ENCODE measurements at regions not wholly inside any gene's neighbourhood (a gene's known extent, or its start where the extent isn't known, plus 50 kb on each side); places are given as distances from the start of the nearest gene placed in this dataset.
"Not testable (repeated sequence)": the region's sequence is repeated elsewhere in the genome, so short reads cannot be mapped to it uniquely, and the experiment has no call there.

DNA sequence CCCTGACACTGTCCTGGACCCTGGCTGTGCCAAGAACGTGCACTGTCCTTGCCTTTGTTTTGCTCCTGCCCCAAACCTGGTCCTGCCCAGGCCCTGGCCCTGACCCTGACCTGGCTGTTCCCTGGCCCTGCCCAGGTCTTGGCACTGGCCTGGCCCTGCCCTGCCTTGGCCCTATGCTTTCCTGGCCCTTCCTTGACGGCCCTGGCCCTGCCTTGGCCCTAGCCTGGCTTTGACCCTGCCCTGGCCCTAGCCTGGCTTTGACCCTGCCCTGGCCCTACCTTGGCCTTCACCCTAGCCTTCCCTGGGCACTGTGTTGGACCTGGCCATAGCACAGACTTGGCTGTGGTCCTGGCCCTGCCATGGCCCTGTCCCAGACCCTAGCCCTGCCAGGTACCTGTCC is 252.9 kb downstream of the TP53TG3F start:
- DNase-seq: not testable (repeated sequence)

DNA sequence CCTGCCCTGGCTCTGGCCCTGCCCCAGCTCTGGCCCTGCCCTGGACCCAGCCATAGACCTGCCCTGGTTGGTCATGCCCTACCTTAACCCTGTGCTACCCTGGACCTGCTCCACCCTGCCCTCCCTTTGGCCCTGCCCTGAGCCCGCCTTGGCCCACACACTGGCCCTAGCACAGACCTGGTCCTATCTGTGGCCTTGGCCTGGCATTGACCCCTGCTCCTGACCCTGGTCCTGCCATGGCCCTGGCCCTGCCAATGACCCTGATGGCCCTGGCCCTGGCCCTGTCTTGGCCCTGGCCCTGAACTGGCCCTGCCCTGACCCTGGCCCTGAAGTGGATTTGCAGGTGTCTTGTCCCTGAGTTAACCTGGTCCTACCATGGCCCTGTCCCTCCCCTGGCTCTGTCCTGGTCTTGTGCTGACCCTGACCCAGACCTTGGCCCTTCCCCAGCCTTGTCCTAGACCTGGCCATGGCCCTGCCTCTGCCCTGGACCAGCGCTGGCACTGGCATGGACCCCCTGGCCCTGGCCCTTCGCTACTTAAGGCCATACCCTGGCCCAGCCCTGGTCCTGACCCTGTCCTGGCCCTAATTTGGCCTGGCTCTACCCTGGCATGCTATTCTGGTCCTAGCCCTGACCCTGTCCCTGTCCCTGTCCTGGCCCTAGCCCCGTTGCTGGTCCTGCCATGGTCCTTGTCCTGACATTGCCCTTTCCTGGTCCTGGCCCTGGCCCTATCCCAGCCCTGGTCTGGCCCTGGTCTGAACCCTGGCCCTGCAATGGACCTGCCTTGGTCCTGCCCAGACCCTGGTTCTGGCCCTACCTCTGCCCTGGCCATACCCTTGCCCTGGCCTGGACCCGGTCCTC is 253.7 kb downstream of the TP53TG3F start:
- DNase-seq: not testable (repeated sequence)

DNA sequence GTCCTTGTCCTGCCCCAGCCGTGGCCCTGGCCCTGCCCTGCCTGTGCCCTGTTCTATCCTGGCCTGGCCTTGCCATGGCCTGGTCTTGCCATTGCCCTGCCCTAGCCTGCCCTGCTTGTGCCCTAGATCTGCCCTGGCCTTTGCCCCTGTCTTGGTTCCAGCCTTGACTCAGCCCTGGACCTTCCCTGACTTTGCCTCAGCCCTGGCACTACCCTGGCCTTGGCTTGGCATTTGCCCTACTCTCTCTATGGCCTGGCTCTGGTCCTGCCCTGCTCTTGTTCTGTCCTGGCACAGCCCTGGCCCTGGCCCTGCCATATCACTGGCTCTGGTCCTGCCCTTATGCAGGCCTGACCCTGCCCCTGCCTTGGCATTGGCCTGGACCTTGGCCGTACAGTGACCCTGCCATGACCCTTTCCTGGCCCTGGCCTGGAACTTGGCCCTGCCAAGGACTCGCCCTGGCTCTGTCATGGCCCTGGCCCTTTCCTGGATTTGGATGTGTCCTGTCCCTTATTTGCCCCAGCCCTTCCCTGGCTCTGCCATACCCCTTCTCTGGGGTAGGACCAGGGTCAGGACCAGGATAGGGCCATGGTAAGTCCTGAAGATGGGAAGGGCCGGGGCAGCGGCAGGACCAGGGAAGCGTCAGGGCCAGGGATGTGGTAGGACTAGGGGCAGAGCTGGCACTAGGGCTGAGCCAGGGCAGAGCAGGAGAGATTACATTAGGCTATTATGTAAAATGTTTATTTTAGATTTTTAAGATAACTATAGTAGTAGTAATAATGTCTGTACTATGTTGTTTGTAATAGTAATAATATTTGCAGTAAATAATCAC is 254.5 kb downstream of the TP53TG3F start:
- DNase-seq: not testable (repeated sequence)

DNA sequence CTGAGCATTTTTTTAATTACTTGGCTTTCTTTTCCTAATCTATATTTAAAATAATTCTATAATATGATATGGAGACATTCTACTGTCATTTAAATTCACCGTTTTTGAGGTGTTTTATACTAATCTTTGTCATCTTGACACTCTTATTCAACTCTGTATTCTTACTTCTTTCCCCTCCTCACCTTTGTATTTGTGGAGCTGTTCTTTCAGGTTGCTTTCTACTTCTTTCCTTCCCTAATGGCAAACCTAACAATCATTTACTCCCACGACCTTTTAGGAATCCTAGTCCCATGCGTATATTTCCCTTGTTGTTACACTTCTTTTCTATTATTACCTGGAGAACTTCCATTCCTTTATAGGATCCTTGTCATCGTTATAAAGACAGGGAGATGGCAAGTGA is 271.8 kb downstream of the TP53TG3F start:
- DNase-seq: not testable (repeated sequence)

DNA sequence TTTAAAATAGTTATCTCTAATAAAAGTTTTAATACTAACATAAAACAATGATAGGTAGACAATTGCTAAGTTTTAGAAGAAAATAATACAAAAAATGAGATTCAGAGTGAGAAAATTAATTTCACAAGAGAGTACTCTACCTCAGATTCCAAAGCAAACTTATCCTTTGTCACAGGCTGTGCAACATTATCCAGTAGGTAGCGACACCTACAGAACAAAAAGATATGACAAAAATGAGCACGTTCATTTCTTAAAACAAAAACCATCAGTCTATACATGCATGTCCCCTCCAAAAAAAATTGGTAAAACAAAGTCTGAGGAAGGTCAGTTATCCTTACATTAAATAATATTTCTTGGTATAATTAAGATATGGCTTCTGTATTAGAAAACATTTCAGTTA is 275.2 kb downstream of the TP53TG3F start:
- DNase-seq: not testable (repeated sequence)

DNA sequence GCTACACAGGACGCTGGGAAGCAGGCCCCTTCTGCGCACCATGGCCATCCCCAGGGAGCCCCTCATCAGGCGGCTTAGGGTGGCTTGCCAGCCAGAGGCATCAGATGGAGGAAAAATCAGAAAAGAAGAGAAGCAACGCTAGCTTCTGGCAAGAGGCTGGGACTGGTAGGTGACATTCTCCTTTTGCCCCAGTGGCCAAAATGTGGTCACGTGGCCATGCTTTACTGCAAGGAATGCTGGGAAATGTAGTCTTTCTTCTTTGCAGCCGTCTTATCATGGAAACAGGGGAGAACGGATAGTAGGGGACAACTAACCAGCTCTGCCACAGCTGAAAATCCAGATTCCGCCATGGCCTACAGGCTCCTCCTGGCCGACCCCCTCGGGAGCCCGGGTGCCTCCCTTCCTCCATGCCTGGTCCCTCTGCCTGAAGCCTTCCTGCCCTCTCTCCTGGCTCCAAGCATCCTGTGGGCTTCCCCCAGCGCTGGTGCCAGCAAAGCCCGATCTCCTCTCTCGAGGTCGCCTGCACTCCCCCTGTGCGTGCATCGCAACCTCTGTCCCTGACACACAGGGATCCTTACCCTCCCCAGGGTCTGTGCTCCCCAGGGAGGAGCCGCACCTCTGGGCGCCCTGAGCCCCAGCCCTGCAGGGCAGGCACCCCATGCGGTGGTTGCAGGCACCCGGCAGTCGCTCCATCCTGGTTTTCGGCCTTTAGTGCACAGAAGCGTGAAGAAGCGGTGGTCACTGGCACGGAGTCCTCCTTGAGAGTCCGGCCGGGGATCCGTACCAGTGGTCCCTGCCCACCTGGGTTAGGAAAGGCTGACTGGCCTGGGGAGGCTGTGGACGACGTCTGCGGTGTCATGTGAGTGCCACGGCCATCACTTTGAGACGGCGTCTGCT is 307.7 kb downstream of the TP53TG3F start:
- not testable (repeated sequence) for DNase-seq

DNA sequence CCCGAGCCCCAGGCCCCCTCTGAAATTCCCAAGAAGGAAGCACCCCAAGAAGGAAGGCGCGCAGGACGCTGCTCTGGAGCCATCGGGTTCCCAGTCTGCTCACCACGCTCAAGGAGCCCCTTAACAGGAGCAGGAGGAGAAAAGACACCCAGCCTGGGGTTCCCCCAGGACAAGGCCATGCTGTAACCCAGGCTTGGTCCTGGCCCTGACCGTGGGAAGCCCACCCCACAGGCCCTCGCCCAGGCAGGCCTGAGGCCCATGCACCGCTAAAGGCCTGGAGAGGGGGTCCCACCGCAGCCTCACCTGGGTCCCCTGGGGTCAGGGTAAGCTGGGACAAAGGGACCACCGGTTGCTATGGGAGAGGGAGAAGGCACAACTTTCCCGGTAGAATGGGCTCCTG is 309.3 kb downstream of the TP53TG3F start:
- DNase-seq: not testable (repeated sequence)

DNA sequence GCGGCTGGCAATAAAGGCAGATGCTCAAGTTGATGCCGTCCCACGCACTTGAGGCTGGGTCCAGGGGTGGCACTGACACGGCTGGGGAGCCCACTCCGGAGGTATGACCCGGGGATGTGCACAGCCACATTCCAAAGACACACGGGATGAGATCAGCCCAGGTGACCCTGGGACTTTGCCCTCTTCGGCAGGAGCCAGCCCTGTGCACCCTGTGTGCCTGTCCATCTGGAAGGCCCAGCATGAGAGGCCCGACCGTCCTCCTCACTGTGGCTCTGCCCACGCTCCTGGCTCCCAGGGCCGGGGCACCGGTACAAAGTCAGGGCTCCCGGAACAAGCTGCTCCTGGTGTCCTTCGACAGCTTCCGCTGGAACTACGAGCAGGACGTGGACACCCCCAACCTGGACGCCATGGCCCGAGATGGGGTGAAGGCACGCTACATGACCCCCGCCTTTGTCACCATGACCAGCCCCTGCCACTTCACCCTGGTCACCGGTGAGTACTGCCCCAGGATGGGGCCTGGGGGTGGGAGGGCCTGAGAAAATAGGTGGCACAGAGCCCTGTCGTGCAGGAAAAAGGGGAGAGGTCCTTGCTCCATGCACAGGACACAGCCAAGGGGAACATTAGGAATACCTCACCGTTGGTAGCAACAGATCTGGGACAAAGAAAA is 309.9 kb downstream of the TP53TG3F start:
- DNase-seq: not testable (repeated sequence)

DNA sequence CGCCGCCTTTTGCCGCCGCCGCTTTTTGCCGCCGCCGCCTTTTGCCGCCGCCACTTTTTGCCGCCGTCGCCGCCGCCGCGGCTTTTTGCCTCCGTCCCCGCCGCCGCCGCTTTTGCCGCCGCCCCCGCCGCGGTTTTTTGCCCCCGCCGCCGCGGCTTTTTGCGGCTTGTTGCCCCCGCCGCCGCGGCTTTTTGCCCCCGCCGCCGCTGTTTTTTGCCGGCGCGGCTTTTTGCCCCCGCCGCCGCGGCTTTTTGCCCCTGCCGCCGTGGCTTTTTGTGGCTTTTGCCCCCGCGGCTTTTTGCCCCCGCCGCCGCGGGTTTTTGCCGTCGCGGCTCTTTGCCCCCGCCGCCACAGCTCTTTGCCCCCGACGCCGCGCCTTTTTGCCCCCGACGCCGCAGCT is 311.1 kb downstream of the TP53TG3F start:
- DNase-seq: not testable (repeated sequence)

DNA sequence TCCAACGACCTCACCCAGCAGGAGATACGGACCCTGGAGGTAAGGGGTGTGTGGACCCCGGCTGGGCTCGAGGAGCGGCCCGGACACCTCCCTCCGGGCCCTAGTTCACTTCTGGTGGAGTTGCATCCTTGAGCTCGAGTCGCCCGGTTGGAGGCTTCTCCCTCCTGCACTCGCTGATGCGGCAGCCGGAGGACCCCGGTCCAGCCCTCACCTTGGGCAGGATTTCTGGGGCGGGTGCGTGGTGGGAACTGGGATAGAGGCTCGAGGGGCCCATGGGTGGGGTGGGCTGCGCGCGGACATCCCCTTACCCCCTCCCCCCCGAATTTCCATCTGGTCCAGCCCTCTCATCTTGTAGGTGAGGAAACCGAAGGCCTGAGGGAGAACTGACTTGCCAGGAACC is 311.8 kb downstream of the TP53TG3F start:
- DNase-seq: not testable (repeated sequence)

DNA sequence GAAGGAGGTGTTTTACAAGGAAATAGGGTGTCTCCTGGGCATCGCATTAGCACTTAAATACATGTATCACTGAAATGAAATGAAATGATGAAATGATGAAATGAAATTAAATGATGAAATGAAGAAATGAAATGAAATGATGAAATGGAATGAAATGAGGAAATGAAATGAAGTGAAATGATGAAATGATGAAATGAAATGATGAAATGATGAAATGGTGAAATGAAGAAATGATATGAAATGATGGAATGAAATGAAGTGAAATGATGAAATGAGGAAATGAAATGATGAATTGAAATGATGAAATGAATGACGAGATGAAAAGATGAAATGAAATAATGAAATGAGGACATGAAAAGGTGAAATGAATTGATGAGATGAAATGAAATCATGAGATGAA is 314.6 kb downstream of the TP53TG3F start:
- not testable (repeated sequence) for DNase-seq

DNA sequence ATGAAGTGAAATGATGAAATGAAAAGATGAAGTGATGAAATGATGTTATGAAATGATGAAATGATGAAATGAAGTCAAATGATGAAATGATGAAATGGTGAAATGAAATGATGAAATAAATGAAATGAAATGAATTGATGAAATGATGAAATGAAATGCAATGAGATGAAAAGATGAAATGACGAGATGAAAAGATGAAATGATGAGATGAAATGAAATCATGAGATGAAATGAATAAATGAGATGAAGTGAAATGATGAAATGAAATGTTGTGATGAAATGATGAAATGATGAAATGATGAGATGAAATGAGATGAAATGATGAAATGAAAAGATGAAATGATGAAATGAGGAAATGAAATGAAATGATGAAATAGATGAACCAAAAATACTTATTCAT is 315.3 kb downstream of the TP53TG3F start:
- not testable (repeated sequence) for DNase-seq

DNA sequence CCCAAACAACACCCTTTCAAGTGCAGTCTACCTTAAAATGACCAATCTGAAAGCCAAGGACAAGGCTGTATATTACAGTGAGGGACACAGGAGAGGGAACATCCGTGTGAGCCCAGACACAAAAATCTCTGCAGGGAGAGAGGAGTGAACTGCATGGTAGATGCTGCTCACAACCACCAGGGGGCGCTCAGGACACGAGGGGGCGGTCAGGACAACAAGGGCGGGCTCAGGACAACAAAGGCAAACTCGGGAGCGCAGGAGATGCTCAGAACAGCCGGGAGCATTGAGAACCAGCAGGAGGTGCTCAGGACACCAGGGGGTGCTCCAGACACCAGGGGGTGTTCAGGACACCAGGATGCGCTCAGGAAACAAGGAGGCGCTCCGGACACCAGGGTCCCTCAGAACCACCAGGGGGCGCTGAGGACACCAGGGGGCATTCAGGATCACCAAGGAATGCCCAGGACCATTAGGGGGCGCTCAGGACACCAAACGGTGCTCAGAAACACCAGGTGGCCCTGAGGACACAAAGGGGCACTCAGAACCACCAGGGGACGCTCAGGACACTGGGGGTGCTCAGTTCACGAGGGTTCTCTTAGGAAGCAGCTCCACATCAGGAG is 357.0 kb downstream of the TP53TG3F start:
- not testable (repeated sequence) for DNase-seq

DNA sequence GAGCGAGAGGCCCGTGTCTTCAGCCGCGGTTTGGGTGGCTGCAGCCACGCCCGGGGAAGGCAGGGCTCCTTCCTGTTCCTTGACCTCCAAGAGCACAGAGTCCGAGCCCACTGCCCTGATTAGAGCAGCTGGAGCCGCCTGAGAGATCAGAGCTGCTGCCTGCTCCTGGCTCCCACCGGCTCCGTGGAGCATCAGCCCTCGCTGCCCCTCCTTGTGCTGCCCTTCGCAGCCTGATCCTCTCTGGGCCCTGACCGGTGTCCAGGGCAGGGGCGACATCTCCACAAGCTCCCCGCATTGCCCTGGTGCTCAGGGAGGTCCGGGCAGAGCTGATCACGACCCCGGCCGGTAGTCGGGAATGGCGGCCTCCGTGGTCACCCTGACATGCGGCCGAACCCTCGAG is 365.3 kb downstream of the TP53TG3F start:
- not testable (repeated sequence) for DNase-seq

DNA sequence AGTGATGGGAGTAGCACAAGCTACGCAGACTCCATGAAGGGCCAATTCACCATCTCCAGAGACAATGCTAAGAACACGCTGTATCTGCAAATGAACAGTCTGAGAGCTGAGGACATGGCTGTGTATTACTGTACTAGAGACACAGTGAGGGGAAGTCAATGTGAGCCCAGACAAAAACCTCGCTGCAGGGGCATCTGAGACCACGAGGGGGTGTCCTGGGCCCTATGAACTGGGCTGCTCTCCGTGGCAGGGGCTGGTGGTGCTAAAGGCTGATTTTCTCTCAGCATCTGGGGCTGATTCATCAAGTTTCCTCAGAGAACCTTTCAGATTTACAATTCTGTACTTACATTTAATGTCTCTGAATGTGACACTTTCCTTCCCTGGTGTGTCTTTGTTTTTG is 368.1 kb downstream of the TP53TG3F start:
- not testable (repeated sequence) for DNase-seq

DNA sequence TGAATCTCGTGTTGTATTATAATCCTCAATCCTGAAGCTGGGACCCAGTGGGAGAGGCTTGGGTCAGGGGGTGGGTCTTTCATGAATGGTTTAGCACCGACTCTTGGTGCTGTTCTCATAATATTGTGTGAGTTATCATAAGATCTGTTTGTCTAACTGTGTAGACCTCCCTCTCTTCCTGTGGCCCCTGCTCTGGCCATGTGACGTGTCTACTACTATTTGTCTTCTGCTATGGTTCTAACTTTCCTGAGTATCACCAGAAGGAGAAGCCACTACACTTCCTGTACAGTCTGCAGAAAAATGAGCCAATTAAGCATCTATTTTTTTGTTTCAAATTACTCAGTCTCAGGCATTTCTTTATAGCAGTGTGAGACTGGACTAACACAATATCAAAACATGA is 379.7 kb downstream of the TP53TG3F start:
- DNase-seq: not testable (repeated sequence)

DNA sequence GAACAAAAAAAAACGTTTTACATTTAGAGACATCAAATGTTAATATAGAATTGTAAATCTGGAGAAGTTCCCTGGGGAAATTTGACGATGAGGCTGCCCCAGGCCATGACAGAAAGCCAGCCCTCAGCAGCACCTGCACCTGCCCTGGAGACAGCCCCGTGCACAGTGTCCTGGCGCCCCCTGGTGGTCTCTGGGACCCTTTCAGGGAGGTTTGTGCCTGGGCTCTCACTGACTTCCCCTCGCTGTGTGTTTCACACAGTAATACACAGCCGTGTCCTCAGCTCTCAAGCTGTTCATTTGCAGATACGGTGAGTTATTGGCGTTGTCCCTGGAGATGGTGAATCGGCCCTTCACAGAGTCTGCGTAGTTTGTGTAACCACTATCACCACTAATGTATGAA is 385.1 kb downstream of the TP53TG3F start:
- DNase-seq: peak; percentile 16
